GM12874 (cell line): ENCODE measurements at regions not wholly inside any gene's neighbourhood (a gene's known extent, or its start where the extent isn't known, plus 50 kb on each side); places are given as distances from the start of the nearest gene placed in this dataset.

Experiments
- TF ChIP-seq, protein P1 (sequence below): IDR thresholded peaks from 2 replicates; pipeline ENCODE4 v1.5.1; 2011; ENCODE audit warnings: low read depth, mild to moderate bottlenecking, control low read depth, low read length, moderate library complexity; ENCODE audit not compliant: insufficient read depth

DNA sequence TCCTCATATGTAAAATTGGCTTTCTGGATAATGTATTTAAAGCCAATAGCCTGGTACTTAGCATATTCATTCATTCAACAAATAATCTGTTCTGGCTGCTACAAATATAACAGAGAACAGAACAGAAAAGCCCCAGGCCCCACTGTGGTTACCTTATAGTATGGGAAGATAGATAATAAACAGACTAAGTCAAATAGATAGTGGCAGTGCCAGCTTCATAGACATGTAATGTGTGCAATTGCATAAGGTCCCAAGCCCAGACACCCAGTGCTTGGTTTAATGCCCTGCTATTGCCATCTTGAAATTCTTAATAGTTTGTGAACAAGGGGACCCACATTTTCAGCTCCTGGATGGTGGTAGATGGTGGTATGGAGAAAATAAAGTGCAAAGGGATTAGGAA, 320.2 kb upstream of the USP15 start:
- TF ChIP-seq, protein P1, sequence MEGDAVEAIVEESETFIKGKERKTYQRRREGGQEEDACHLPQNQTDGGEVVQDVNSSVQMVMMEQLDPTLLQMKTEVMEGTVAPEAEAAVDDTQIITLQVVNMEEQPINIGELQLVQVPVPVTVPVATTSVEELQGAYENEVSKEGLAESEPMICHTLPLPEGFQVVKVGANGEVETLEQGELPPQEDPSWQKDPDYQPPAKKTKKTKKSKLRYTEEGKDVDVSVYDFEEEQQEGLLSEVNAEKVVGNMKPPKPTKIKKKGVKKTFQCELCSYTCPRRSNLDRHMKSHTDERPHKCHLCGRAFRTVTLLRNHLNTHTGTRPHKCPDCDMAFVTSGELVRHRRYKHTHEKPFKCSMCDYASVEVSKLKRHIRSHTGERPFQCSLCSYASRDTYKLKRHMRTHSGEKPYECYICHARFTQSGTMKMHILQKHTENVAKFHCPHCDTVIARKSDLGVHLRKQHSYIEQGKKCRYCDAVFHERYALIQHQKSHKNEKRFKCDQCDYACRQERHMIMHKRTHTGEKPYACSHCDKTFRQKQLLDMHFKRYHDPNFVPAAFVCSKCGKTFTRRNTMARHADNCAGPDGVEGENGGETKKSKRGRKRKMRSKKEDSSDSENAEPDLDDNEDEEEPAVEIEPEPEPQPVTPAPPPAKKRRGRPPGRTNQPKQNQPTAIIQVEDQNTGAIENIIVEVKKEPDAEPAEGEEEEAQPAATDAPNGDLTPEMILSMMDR, result no peak

DNA sequence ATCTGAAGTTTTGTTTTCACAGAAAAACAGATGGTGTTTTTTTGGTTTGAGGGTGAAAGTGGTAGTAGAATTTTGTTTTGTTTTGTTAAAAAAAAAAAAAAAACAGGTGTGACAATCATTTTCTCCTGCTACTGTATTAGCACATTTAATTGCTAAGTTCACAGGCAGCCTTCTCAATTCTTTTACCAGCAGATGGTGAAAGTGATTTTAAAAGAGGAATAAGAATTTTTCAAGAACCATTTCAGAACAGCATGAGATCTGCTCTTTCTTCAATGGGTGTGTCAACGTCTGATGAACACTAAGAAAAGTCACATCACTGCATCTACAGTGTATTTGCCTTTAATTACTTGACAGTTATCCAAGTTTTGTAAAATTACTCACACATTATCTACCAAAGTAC, 303.7 kb upstream of the USP15 start:
- TF ChIP-seq, protein P1, result no peak

DNA sequence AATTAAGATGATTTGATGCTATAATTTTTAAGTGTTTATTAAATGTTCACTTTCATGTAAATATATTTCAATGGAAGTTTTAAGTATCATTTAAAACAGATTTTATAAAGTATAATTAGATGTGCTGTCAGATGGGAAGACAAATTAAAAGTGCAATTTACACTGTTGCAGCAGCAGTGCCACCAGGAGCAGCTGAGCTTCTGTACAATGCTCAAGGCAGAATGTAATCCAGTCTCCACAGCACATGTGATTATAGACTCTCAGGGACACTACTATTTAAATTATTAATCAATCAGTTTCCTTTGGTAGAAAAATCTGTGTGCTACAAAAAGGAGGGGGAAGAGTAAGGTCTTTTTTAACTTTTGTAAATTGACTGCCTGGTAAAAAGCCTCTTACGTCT, 285.7 kb upstream of the USP15 start:
- TF ChIP-seq, protein P1, result no peak

DNA sequence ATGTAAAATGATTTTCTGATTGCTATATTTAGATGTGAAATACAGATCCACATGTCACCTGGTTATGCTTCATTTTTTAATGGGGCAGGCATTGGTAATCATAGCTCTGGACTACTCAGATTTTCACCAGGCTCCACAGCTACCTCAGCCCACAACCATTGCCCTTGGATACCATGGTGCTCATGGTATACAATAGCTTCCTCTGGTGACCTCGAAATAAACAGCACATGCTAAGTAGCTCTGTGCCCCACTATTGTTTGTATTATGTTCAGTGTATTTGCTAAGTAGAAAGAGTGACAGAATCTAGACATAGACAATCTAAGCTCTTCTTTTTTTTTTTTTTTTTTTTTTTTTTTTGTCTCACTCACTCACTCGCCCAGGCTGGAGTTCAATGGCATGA, 274.4 kb upstream of the USP15 start:
- TF ChIP-seq, protein P1, result no peak

DNA sequence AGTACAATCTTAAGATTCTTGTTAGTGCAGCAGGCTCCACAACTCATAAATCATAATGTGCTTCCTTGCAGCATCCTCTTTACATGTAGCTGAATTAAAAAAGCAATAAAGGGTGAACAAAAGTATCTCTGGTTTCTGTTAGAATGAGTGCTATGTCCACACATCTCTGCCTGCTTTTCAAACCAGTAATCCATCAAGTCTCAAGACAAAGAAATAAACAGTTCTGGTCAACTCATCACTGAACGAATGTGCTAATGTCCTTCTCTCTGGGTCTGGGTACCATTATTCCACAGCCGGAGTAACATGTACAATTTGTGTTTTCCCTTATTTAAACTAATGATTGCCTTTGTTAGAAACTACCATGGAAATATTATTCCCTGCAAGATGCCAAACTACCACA, 273.0 kb upstream of the USP15 start:
- TF ChIP-seq, protein P1, result no peak

DNA sequence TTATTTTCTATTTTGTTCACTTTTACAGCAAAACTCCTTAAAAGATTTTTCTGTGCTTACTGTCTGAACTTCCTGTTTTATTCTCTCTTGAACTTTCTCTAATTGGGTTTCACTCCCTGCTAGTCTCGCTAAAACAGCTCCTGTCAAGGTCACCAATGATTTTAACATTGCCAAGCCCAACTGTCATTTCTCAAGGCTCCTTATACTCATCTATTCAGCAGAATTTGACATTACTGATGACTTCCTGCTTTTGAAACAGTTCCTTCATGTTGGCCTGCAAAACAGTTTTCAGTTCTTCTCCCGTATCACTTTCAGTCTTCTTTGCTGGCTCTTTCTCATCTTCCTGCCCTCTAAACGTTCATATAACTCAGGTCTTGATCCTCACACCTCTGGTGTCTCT, 268.5 kb upstream of the USP15 start:
- TF ChIP-seq, protein P1, result no peak

DNA sequence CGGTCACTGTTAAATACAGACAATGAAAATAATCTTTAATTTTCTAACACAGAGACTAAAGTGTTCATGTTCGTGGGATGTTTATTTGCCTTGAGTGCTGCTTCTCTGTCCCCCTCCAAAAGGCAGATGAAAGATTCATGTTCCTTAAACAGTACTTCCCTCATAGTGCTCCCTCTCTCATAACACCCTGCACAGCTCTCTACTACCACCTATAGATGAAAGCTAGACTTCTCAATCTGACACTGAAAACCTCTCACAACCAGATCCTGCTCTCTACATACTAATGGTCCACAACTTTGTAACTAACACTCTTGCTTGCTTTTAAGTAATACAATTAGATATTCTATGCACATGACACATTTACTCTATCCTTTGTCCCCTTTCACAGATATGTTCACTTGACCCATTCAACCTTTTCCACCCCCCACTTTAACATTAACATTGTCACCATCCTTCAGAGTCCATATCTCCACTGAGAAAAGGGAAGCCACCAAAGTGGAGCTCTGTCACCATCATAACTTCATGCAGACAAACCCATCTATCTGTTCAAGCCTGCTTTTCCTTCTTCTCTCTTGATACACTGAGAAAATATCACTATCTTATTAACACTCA, 266.4 kb upstream of the USP15 start:
- TF ChIP-seq, protein P1, result peak; percentile 56

DNA sequence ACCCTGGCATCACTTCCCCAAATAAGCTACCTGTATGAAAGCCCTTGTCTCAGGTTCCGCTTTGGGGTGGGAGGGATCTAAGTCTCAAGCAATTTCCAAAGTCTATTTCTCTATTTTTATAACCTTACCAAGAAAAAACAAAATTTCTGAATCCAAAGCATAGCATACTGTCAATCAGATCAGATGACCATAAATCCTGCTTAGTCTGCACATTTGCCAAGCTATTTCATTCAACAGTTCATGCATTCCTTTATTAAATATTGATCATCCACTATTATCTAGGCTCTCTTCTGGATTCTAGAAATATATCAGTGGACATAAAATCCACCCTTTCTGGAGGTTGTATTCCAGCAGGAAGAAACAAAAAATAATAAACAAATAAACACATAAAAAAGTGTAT, 263.5 kb upstream of the USP15 start:
- TF ChIP-seq, protein P1, result no peak
